Loucy (cell line): ENCODE measurements at regions not wholly inside any gene's neighbourhood (a gene's known extent, or its start where the extent isn't known, plus 50 kb on each side); places are given as distances from the start of the nearest gene placed in this dataset.

Source experiments
- H2AFZ ChIP-seq: fragments of 200-600 bp; sonication (generic); 2 replicates; pipeline ENCODE4 v1.6.0; 2016; ENCODE audit warnings: antibody characterized with exemption, mild to moderate bottlenecking, low read length, moderate library complexity
- H3F3A ChIP-seq: fragments of 200-600 bp; 2 replicates; pipeline ENCODE4 v1.6.0; 2016; ENCODE audit warnings: antibody characterized with exemption, low read depth, mild to moderate bottlenecking
- H3K27me3 ChIP-seq: fragments of 200-600 bp; sonication (generic); 2 replicates; pipeline ENCODE4 v1.6.1; 2014; ENCODE audit warnings: low read length, mild to moderate bottlenecking; ENCODE audit not compliant: insufficient read depth, poor library complexity, severe bottlenecking
- H3K36me3 ChIP-seq: fragments of 200-600 bp; sonication (generic); 2 replicates; pipeline ENCODE4 v1.6.1; 2016; ENCODE audit warnings: low read length; ENCODE audit not compliant: insufficient read depth
- H3K4me1 ChIP-seq: fragments of 200-600 bp; sonication (generic); 2 replicates; pipeline ENCODE4 v1.5.1; 2014; ENCODE audit warnings: low read length, mild to moderate bottlenecking; ENCODE audit not compliant: insufficient read depth, poor library complexity, severe bottlenecking
- H3K4me2 ChIP-seq: fragments of 200-600 bp; sonication (generic); 2 replicates; pipeline ENCODE4 v1.6.0; 2014; ENCODE audit warnings: antibody characterized with exemption, low read length, low read depth, mild to moderate bottlenecking; ENCODE audit not compliant: poor library complexity, severe bottlenecking
- H3K4me3 ChIP-seq: fragments of 200-600 bp; sonication (generic); 2 replicates; pipeline ENCODE4 v1.5.1; 2014; ENCODE audit warnings: low read length, mild to moderate bottlenecking, mixed read lengths; ENCODE audit not compliant: poor library complexity, severe bottlenecking
- H3K79me2 ChIP-seq: fragments of 200-600 bp; sonication (generic); 2 replicates; pipeline ENCODE4 v1.6.1; 2014; ENCODE audit warnings: low read length; ENCODE audit not compliant: insufficient read depth
- H3K9ac ChIP-seq: fragments of 200-600 bp; sonication (generic); 2 replicates; pipeline ENCODE4 v1.6.0; 2014; ENCODE audit warnings: mild to moderate bottlenecking, low read depth, low read length, moderate library complexity; ENCODE audit not compliant: poor library complexity, severe bottlenecking
- H3K9me2 ChIP-seq: fragments of 200-600 bp; sonication (generic); replicated peaks from 2 replicates; pipeline ENCODE4 v1.6.1; 2016; ENCODE audit warnings: low read depth, low read length, mixed read lengths
- H3K9me3 ChIP-seq: fragments of 200-600 bp; sonication (generic); 2 replicates; pipeline ENCODE4 v1.6.1; 2014; ENCODE audit warnings: mild to moderate bottlenecking, antibody characterized with exemption, low read length, low read depth; ENCODE audit not compliant: insufficient read depth
- H4K20me1 ChIP-seq: fragments of 200-600 bp; sonication (generic); 2 replicates; pipeline ENCODE4 v1.6.0; 2014; ENCODE audit warnings: antibody characterized with exemption, low read length, mild to moderate bottlenecking; ENCODE audit not compliant: insufficient read depth, poor library complexity, severe bottlenecking
- EZH2phosphoT487 ChIP-seq: fragments of 200-600 bp; IDR thresholded peaks from 2 replicates; pipeline ENCODE4 v1.6.1; 2018; ENCODE audit warnings: antibody characterized with exemption, mild to moderate bottlenecking, moderate library complexity, borderline replicate concordance
- TF ChIP-seq, protein P1 (sequence below): fragments of 200-600 bp; sonication (generic); conservative IDR thresholded peaks from 2 replicates; pipeline ENCODE4 v1.5.1; 2014; ENCODE audit warnings: mild to moderate bottlenecking, antibody characterized with exemption, low read length

GRCh38 chrX:99887918-99888317, 522.2 kb downstream of the PCDH19 start:
- Histone ChIP-seq H3K9ac (no peak overlapping the region), H3K4me2 (no peak overlapping the region), H3K4me1 (no peaks in the 10 kb centered on the region), H3K9me3 (no peaks in the 10 kb centered on the region), H4K20me1 (no peaks in the 10 kb centered on the region), H3K4me3 (no peak overlapping the region), H3F3A (no peaks in the 10 kb centered on the region), H3K79me2 (no peaks in the 10 kb centered on the region), H3K9me2 (no peaks in the 10 kb centered on the region), H2AFZ (no peak overlapping the region), H3K27me3 (no peaks in the 10 kb centered on the region), H3K36me3 (no peaks in the 10 kb centered on the region)
- no peak for TF ChIP-seq EZH2phosphoT487
- TF ChIP-seq, protein P1, sequence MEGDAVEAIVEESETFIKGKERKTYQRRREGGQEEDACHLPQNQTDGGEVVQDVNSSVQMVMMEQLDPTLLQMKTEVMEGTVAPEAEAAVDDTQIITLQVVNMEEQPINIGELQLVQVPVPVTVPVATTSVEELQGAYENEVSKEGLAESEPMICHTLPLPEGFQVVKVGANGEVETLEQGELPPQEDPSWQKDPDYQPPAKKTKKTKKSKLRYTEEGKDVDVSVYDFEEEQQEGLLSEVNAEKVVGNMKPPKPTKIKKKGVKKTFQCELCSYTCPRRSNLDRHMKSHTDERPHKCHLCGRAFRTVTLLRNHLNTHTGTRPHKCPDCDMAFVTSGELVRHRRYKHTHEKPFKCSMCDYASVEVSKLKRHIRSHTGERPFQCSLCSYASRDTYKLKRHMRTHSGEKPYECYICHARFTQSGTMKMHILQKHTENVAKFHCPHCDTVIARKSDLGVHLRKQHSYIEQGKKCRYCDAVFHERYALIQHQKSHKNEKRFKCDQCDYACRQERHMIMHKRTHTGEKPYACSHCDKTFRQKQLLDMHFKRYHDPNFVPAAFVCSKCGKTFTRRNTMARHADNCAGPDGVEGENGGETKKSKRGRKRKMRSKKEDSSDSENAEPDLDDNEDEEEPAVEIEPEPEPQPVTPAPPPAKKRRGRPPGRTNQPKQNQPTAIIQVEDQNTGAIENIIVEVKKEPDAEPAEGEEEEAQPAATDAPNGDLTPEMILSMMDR, result no peak

- Histone ChIP-seq H3K27me3 (no peaks in the 10 kb centered on the region), H3K9ac (no peak overlapping the region), H3K4me3 (no peak overlapping the region), H3K9me3 (no peaks in the 10 kb centered on the region), H3K36me3 (no peaks in the 10 kb centered on the region), H3K9me2 (no peaks in the 10 kb centered on the region), H3K79me2 (no peaks in the 10 kb centered on the region), H3K4me1 (no peaks in the 10 kb centered on the region), H3F3A (no peaks in the 10 kb centered on the region), H2AFZ (no peak overlapping the region), H3K4me2 (no peak overlapping the region), H4K20me1 (no peaks in the 10 kb centered on the region)
- TF ChIP-seq, protein P1, result no peak; the same call in 1 of the 2 replicates
- TF ChIP-seq EZH2phosphoT487, result no peak
These were observed 552.6 kb downstream of the PCDH19 start for GRCh38 chrX:99857455-99857854.

DNA sequence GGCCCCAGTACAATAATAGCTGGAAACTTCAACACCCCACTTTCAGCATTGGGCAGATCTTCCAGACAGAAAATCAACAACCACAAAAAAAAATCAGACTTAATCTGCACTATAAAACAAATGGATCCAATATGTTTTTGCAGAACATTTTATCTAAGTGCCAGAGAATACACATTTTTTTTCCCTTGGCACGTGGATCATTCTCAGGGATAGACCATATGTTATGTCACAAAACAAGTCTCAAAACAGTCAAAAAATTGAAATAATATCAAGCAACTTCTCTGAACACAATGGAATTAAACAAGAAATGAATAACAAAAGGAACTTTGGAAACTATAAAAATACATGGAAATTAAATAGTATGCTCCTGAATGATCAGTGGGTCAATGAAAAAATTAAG, 576.3 kb downstream of the PCDH19 start:
- Histone ChIP-seq H3K9ac (no peak overlapping the region), H3F3A (no peaks in the 10 kb centered on the region), H4K20me1 (no peaks in the 10 kb centered on the region), H3K4me2 (no peak overlapping the region), H3K36me3 (no peaks in the 10 kb centered on the region), H3K9me2 (no peaks in the 10 kb centered on the region), H3K4me3 (no peak overlapping the region), H3K4me1 (no peaks in the 10 kb centered on the region), H3K79me2 (no peaks in the 10 kb centered on the region), H3K27me3 (no peaks in the 10 kb centered on the region), H3K9me3 (no peaks in the 10 kb centered on the region), H2AFZ (no peak overlapping the region)
- TF ChIP-seq EZH2phosphoT487, result no peak
- TF ChIP-seq, protein P1, result no peak
